Stimulated activated naive B cell treated with anti-CD40 and anti-IgM and Interleukin-4, amounts not matched to agents 10 μg/mL and 1 μg/mL and 100 μg/mL, for 72 hours (primary cell): ENCODE measurements at regions not wholly inside any gene's neighbourhood (a gene's known extent, or its start where the extent isn't known, plus 50 kb on each side); places are given as distances from the start of the nearest gene placed in this dataset.

ENCODE experiments used
- ATAC-seq, 2 donors: fragments of 150-1000 bp; cut with Tn5 transposase; replicated peaks; 2 replicates each; pipeline ENCODE4 v1.10.0; 2021; ENCODE audit warnings: moderate library complexity in 1 of 2
- DNase-seq: peaks from one replicate; pipeline ENCODE4 v3.0.0; 2021
- H3K27ac Mint-ChIP-seq: one replicate; pipeline ENCODE4 v1.8.0; 2022; ENCODE audit warnings: mild to moderate bottlenecking, mixed read lengths
- H3K27me3 Mint-ChIP-seq, 2 donors: one replicate each; pipeline ENCODE4 v1.8.0; 2022; ENCODE audit warnings: mixed read lengths in 2 of 2
- H3K36me3 Mint-ChIP-seq, 2 donors: one replicate each; pipeline ENCODE4 v1.8.0; 2022; ENCODE audit warnings: mixed read lengths in 2 of 2, mild to moderate bottlenecking in 1 of 2
- H3K4me1 Mint-ChIP-seq, 2 donors: one replicate each; pipeline ENCODE4 v1.8.0; 2022; ENCODE audit warnings: mixed read lengths in 2 of 2, mild to moderate bottlenecking in 1 of 2
- H3K4me3 Mint-ChIP-seq, 2 donors: one replicate each; pipeline ENCODE4 v1.8.0; 2022; ENCODE audit warnings: mild to moderate bottlenecking in 2 of 2, mixed read lengths in 2 of 2, moderate library complexity in 1 of 2
- H3K9me3 Mint-ChIP-seq, 2 donors: one replicate each; pipeline ENCODE4 v1.8.0; 2022; ENCODE audit warnings: mixed read lengths in 2 of 2, mild to moderate bottlenecking in 1 of 2

DNA sequence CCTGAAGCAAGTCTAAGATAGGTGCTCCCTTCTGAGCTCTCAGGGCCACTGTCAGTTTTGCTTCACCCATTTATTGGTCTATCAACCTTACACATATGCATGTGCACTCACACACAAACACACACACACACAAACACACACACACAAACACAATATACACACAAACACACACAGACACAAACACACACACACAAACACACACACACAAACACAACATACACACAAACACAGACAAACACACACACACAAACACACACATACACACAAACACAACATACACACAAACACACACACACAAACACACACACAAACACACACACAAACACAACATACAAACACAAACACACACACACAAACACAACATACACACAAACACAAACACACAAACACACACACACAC is 181.6 kb upstream of the KLHL29 start:
- no peaks in the 10 kb centered on the region for H3K4me1 Mint-ChIP-seq
- ATAC-seq (no peak), DNase-seq (no peak)
- peaks cover 5% of the 10 kb centered on the region in 2 donors for H3K27me3 Mint-ChIP-seq
- H3K4me3 Mint-ChIP-seq: no peak overlapping the region
- peaks cover 11 to 13% of the 10 kb centered on the region in 2 donors for H3K9me3 Mint-ChIP-seq
- no peak overlapping the region for H3K27ac Mint-ChIP-seq
- H3K36me3 Mint-ChIP-seq: no peaks in the 10 kb centered on the region

DNA sequence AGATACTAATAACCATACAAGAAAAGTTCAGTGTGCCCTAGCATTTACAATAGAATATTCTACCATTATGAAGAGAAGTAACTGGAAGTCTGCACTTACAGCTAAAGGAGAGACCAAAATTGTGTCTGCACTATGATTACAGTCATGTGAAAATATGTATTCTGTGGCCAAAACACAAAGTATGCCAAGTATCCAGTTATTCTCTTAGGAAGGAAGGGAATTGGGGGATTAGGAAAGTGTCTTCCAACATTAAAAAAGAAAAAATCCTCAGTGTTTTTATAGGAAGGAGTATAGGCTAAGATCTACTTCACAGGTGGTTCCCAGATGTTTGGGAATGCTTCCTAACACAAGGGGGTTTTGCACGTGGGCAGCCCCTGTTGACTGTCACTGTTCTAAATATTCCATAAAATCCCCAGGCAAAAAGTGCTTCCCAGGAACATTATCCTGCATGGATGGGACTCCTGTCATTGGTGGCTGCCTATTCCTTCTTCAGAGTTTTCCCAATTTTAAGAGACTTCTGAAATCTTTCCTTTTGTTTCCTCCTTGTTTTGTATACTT is 180.2 kb upstream of the KLHL29 start:
- Mint-ChIP-seq H3K27me3 (peaks cover 5% of the 10 kb centered on the region in 2 donors), H3K4me3 (no peak overlapping the region), H3K36me3 (no peaks in the 10 kb centered on the region), H3K4me1 (no peaks in the 10 kb centered on the region), H3K9me3 (peaks cover 9 to 12% of the 10 kb centered on the region in 2 donors), H3K27ac (no peak overlapping the region)
- ATAC-seq (no peak), DNase-seq (no peak)

GRCh38 chr2:23206650-23207049 is 178.3 kb upstream of the KLHL29 start:
- no peaks in the 10 kb centered on the region for H3K4me1 Mint-ChIP-seq
- no peaks in the 10 kb centered on the region for H3K36me3 Mint-ChIP-seq
- H3K4me3 Mint-ChIP-seq: no peak overlapping the region
- H3K9me3 Mint-ChIP-seq: peaks cover 5 to 6% of the 10 kb centered on the region in 2 donors
- peaks cover 5% of the 10 kb centered on the region in 2 donors for H3K27me3 Mint-ChIP-seq
- no peak overlapping the region for H3K27ac Mint-ChIP-seq
- DNase-seq: no peak
- no peak for ATAC-seq

- Mint-ChIP-seq H3K27ac (no peak overlapping the region), H3K4me3 (no peak overlapping the region), H3K9me3 (peaks cover 5 to 6% of the 10 kb centered on the region in 2 donors), H3K36me3 (no peaks in the 10 kb centered on the region), H3K4me1 (no peaks in the 10 kb centered on the region), H3K27me3 (peaks cover 5% of the 10 kb centered on the region in 2 donors)
- ATAC-seq (no peak), DNase-seq (no peak)
Observed at GRCh38 chr2:23207871-23208270, 177.1 kb upstream of the KLHL29 start.

DNA sequence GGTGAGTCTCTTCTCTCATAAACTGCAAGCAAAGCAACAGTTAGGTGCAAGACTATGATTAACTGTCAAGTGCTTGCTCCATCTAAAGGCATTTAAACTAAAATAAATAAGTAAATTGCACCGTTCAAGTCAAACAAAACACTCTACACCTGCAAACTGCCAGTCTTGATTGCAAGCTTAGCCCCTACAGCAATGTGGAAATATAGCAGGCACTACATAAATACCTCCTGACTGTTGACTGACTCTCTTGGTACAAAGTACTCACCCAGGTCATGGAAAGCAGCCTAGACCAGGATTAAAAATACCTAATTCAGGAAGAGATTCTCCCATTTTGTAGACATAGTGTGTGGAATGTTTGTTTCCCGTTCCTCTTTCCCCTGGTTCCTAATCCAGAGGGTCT is 176.6 kb upstream of the KLHL29 start:
- DNase-seq (no peak), ATAC-seq (no peak)
- Mint-ChIP-seq H3K36me3 (no peaks in the 10 kb centered on the region), H3K27ac (no peak overlapping the region), H3K4me1 (no peaks in the 10 kb centered on the region), H3K27me3 (peaks cover 5% of the 10 kb centered on the region in 2 donors), H3K4me3 (no peak overlapping the region), H3K9me3 (peaks cover 4% of the 10 kb centered on the region in 2 donors)

DNA sequence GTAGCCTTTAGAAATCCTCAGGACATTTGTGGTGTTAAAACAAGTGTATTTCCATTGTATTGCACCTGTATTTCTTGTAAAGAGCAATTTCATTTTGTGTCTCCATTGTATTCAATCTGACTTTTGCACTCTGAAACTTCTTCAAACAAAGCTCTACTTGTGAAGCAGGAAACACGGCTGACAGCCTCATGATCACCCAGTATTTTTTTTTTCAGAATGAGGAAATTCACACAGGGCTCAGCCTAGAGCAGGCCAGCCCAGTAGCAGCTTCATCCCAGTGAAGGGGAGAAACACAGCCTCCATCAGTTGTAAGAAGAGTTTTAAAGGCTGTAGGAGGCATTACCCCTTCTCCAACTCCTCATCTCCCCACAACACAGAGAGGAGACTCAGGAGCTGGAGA is 175.9 kb upstream of the KLHL29 start:
- Mint-ChIP-seq H3K27me3 (peaks cover 5% of the 10 kb centered on the region in 2 donors), H3K27ac (no peak overlapping the region), H3K9me3 (peaks cover 0 to 1% of the 10 kb centered on the region in 2 donors), H3K36me3 (no peaks in the 10 kb centered on the region), H3K4me3 (no peak overlapping the region), H3K4me1 (no peaks in the 10 kb centered on the region)
- DNase-seq (no peak), ATAC-seq (no peak)

DNA sequence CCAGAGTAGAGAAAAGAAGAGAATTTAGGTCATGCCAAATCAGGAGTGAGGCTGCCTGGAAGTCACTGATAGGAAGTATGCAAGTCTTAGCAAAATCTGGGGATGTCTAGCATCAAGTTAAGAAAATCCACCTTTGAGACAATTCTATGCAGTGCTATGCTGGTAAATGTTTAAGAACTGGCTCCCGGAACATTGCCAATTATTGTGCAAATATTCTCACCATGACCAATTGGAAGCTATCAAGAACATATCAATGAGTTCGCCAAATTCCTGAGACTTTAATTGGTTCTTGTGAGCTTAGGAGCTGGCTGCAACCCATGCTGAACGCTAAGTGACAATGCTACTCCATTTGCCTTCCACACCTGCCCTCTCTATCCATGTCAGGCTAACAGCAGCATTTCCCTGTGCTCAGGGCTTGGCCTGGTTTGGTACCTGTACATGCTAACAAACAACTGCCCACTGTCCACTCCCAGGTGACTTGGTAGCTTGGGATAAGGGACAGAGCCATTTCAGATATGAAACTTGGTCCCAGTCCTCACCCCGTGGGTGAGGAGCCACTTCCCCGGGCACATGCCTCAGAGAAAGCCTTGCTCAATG is 172.9 kb upstream of the KLHL29 start:
- ATAC-seq (no peak), DNase-seq (no peak)
- Mint-ChIP-seq H3K9me3 (peaks cover 4% of the 10 kb centered on the region in 2 donors), H3K36me3 (no peaks in the 10 kb centered on the region), H3K27ac (no peak overlapping the region), H3K27me3 (no peaks in the 10 kb centered on the region), H3K4me1 (no peaks in the 10 kb centered on the region), H3K4me3 (no peak overlapping the region)

DNA sequence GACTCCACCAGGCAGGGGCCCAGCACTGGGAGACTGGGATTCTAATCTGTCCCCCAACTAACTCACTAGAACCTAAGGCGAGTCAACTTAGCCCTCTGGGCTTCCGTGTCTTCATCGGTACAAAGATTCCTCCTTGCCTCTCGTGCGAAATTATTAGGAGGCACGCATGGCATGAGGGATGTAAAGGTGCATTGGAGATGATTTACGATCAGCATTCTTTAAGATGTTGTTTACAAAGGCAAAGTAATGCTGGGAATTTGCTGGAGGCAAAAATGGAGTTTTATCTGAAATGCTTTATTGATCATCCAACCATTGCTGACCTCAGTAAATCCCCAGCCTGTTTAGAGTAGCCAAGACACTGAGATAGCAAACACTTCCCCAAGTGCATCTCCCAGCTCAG is 171.8 kb upstream of the KLHL29 start:
- Mint-ChIP-seq H3K4me3 (no peak overlapping the region), H3K36me3 (no peaks in the 10 kb centered on the region), H3K27ac (no peak overlapping the region), H3K4me1 (no peaks in the 10 kb centered on the region), H3K27me3 (no peaks in the 10 kb centered on the region), H3K9me3 (peaks cover 4% of the 10 kb centered on the region in 2 donors)
- ATAC-seq (no peak), DNase-seq (no peak)

GRCh38 chr2:23215016-23215415 is 170.0 kb upstream of the KLHL29 start:
- no peak overlapping the region for H3K27ac Mint-ChIP-seq
- H3K27me3 Mint-ChIP-seq: no peaks in the 10 kb centered on the region
- no peak overlapping the region for H3K4me3 Mint-ChIP-seq
- no peaks in the 10 kb centered on the region for H3K4me1 Mint-ChIP-seq
- no peaks in the 10 kb centered on the region for H3K36me3 Mint-ChIP-seq
- no peak for DNase-seq
- H3K9me3 Mint-ChIP-seq: peaks cover 4% of the 10 kb centered on the region in 2 donors
- no peak for ATAC-seq

DNA sequence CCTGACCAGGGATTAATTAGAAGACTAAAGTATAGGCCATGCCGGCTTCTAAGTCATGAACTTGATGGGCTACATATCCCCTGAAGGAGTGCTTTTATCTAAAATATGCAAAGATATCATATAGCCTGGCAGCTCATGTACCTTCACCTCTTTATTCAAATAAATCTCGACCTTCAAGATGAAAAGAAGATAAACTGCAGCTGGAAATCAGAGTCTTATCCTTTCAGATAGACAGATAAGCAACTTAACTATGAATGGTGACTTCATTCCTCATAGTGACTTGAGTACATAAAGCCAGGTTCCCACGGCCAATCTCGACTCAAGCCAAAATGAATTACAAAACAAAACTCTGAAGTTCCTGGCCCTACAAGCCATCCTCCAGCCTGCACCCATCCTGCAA is 165.3 kb upstream of the KLHL29 start:
- no peaks in the 10 kb centered on the region for H3K27me3 Mint-ChIP-seq
- no peaks in the 10 kb centered on the region for H3K36me3 Mint-ChIP-seq
- peaks cover 4% of the 10 kb centered on the region in 2 donors for H3K9me3 Mint-ChIP-seq
- H3K27ac Mint-ChIP-seq: no peak overlapping the region
- no peak for ATAC-seq
- DNase-seq: no peak
- no peaks in the 10 kb centered on the region for H3K4me1 Mint-ChIP-seq
- H3K4me3 Mint-ChIP-seq: no peak overlapping the region

- H3K4me3 Mint-ChIP-seq: no peak overlapping the region
- ATAC-seq (no peak), DNase-seq (no peak)
- H3K9me3 Mint-ChIP-seq: peaks cover 4% of the 10 kb centered on the region in 2 donors
- no peak overlapping the region for H3K27ac Mint-ChIP-seq
- H3K27me3 Mint-ChIP-seq: no peaks in the 10 kb centered on the region
- no peaks in the 10 kb centered on the region for H3K36me3 Mint-ChIP-seq
- no peaks in the 10 kb centered on the region for H3K4me1 Mint-ChIP-seq
Observed at GRCh38 chr2:23220513-23221094, 164.4 kb upstream of the KLHL29 start.

- H3K36me3 Mint-ChIP-seq: no peaks in the 10 kb centered on the region
- no peaks in the 10 kb centered on the region for H3K9me3 Mint-ChIP-seq
- H3K4me1 Mint-ChIP-seq: no peaks in the 10 kb centered on the region
- ATAC-seq (no peak), DNase-seq (no peak)
- no peak overlapping the region for H3K4me3 Mint-ChIP-seq
- no peak overlapping the region for H3K27ac Mint-ChIP-seq
- no peaks in the 10 kb centered on the region for H3K27me3 Mint-ChIP-seq
Observed at GRCh38 chr2:23221236-23221635, 163.7 kb upstream of the KLHL29 start.

- H3K9me3 Mint-ChIP-seq: no peaks in the 10 kb centered on the region
- H3K27me3 Mint-ChIP-seq: no peaks in the 10 kb centered on the region
- DNase-seq: no peak
- no peak overlapping the region for H3K27ac Mint-ChIP-seq
- H3K4me3 Mint-ChIP-seq: no peak overlapping the region
- ATAC-seq: no peak
- no peaks in the 10 kb centered on the region for H3K36me3 Mint-ChIP-seq
- no peaks in the 10 kb centered on the region for H3K4me1 Mint-ChIP-seq
Observed at GRCh38 chr2:23221901-23222300, 163.1 kb upstream of the KLHL29 start.

DNA sequence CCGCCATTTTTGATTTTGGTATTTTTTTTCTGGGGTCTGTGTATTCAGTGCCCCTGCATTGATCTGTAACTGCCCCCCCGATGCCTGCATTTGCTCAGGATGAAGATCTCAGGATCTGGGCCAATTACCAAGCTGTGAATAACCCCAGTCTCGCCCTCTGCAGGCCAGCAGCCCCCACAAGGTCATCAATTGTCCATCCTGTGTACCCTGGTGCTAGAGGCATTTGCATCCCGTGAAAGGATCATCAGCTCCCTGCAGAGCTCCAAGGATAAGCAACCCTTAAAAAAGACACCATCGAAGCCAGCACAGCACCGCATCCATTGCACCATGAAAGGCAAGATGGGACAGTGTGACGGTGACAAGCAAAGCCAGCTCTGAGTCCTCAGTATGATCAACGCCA is 154.1 kb upstream of the KLHL29 start:
- H3K4me3 Mint-ChIP-seq: no peak overlapping the region
- ATAC-seq (no peak), DNase-seq (no peak)
- H3K9me3 Mint-ChIP-seq: peaks cover 3 to 4% of the 10 kb centered on the region in 2 donors
- no peak overlapping the region for H3K27ac Mint-ChIP-seq
- H3K27me3 Mint-ChIP-seq: no peaks in the 10 kb centered on the region
- no peaks in the 10 kb centered on the region for H3K36me3 Mint-ChIP-seq
- H3K4me1 Mint-ChIP-seq: no peaks in the 10 kb centered on the region

- no peaks in the 10 kb centered on the region for H3K4me1 Mint-ChIP-seq
- no peaks in the 10 kb centered on the region for H3K36me3 Mint-ChIP-seq
- no peak overlapping the region for H3K4me3 Mint-ChIP-seq
- no peak for ATAC-seq
- H3K27ac Mint-ChIP-seq: no peak overlapping the region
- peaks cover 3 to 4% of the 10 kb centered on the region in 2 donors for H3K9me3 Mint-ChIP-seq
- DNase-seq: no peak
- no peaks in the 10 kb centered on the region for H3K27me3 Mint-ChIP-seq
Observed at GRCh38 chr2:23231865-23232264, 153.1 kb upstream of the KLHL29 start.
